Dendritic cell treated with granulocyte-macrophage colony-stimulating factor and Interleukin-4, amounts not matched to agents 40 ng/mL and 50 ng/mL, for 4 days (primary cell): ENCODE measurements at regions not wholly inside any gene's neighbourhood (a gene's known extent, or its start where the extent isn't known, plus 50 kb on each side); places are given as distances from the start of the nearest gene placed in this dataset.

Source experiments
- H3K27ac Mint-ChIP-seq: one replicate; pipeline ENCODE4 v1.8.0; 2022; ENCODE audit warnings: mild to moderate bottlenecking, mixed read lengths
- H3K27me3 Mint-ChIP-seq: one replicate; pipeline ENCODE4 v1.8.0; 2022; ENCODE audit warnings: mild to moderate bottlenecking, mixed read lengths
- H3K36me3 Mint-ChIP-seq: one replicate; pipeline ENCODE4 v1.8.0; 2022; ENCODE audit warnings: low read depth, mixed read lengths
- H3K4me1 Mint-ChIP-seq: one replicate; pipeline ENCODE4 v1.8.0; 2022; ENCODE audit warnings: low read depth, mixed read lengths
- H3K4me3 Mint-ChIP-seq: one replicate; pipeline ENCODE4 v1.8.0; 2022; ENCODE audit warnings: mild to moderate bottlenecking, moderate library complexity, mixed read lengths
- H3K9me3 Mint-ChIP-seq: one replicate; pipeline ENCODE4 v1.8.0; 2022; ENCODE audit warnings: mixed read lengths
- intact Hi-C: fragments of 100-400 bp; cut with micrococcal nuclease; formaldehyde crosslinking; loops from one replicate; pipeline ENCODE4 v1.15.0; 2022

DNA sequence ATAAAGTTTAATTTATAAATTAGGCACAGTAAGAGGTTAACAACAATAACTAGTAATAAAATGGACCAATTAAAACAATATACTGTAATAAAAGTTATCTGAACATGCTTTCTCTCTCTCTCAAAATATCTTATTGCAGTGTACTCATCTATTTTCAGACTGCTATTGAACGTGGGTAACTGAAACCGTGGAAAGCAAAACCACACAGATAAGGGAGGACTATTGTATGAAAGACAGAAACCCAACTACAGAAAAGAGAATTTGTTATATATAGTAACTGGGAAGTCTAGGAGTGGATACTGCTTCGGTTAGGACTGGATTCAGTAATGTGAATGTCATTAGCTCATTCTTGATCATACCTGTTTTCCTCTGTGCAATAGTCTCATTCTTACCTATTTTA is 119.3 kb upstream of the DAZL start:
- peaks cover 20% of the 10 kb centered on the region for H3K9me3 Mint-ChIP-seq
- H3K4me1 Mint-ChIP-seq, result no peaks in the 10 kb centered on the region
- intact Hi-C loops, result no loop called here
- H3K4me3 Mint-ChIP-seq, result no peak overlapping the region
- H3K36me3 Mint-ChIP-seq, result no peaks in the 10 kb centered on the region
- H3K27ac Mint-ChIP-seq, result no peak overlapping the region
- H3K27me3 Mint-ChIP-seq, result no peaks in the 10 kb centered on the region

GRCh38 chr3:16725972-16726371 is 120.7 kb upstream of the DAZL start:
- peaks cover 20% of the 10 kb centered on the region for H3K9me3 Mint-ChIP-seq
- no peaks in the 10 kb centered on the region for H3K27me3 Mint-ChIP-seq
- H3K27ac Mint-ChIP-seq, result no peak overlapping the region
- intact Hi-C loops, result no loop called here
- H3K4me1 Mint-ChIP-seq, result no peaks in the 10 kb centered on the region
- no peaks in the 10 kb centered on the region for H3K36me3 Mint-ChIP-seq
- H3K4me3 Mint-ChIP-seq, result no peak overlapping the region

DNA sequence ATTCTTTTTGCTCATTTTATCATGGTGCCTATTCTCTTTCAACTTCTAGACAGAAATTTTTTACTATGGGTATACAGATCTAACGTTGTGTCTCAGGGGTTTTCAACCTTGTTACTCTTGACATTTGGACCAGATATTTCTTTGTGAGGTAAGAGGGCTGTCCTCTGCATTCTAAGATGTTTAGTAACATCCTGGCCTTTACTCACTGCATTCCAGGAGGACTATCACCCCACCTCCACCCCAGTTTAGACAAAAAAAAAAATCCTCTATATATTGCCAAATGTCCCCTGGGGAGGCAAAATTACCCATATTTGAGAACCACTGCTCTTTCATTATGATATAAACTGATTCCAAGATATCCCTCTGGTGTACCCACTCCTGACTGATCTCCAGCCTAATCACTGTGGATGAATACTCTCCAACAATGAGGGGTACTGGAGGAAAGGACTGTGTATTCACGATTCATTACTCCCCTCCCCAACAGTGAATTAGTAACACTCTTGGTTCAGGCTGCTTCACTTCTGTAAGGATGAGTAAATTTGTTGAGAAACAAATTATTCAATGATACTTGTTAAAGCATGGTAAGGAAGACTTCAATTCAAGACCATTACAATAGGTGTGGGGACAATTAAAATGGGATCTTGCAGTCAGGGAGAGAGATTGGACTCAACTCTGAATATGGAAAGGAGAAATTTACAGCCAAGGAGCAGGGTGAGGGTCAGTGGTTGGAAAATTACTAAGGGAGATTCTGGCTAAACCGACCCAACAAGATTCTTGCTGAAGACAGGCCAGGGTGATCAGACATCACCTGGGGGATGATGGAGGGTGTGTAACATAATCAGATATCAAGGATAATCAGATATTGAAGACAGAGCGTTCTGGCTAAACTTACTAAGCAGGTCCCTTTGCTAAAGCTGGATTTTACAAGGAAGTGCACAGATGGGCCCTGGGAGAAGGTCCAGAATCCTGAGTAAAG is 123.8 kb upstream of the DAZL start:
- H3K9me3 Mint-ChIP-seq, result peaks cover 43% of the 10 kb centered on the region
- no peaks in the 10 kb centered on the region for H3K27me3 Mint-ChIP-seq
- intact Hi-C loops, result no loop called here
- no peak overlapping the region for H3K4me3 Mint-ChIP-seq
- no peak overlapping the region for H3K27ac Mint-ChIP-seq
- H3K4me1 Mint-ChIP-seq, result no peaks in the 10 kb centered on the region
- no peaks in the 10 kb centered on the region for H3K36me3 Mint-ChIP-seq

GRCh38 chr3:16738451-16738850 is 133.2 kb upstream of the DAZL start:
- intact Hi-C loops, result no loop called here
- no peaks in the 10 kb centered on the region for H3K4me1 Mint-ChIP-seq

GRCh38 chr3:16739541-16740105 is 134.4 kb upstream of the DAZL start:
- no peaks in the 10 kb centered on the region for H3K36me3 Mint-ChIP-seq
- intact Hi-C loops, result no loop called here
- no peaks in the 10 kb centered on the region for H3K27me3 Mint-ChIP-seq

More at GRCh38 chr3:16738451-16738850, 133.2 kb upstream of the DAZL start:
- H3K27me3 Mint-ChIP-seq, result no peaks in the 10 kb centered on the region
- no peak overlapping the region for H3K27ac Mint-ChIP-seq
- no peak overlapping the region for H3K4me3 Mint-ChIP-seq
- peaks cover 40% of the 10 kb centered on the region for H3K9me3 Mint-ChIP-seq
- no peaks in the 10 kb centered on the region for H3K36me3 Mint-ChIP-seq

GRCh38 chr3:16740515-16740914 is 135.3 kb upstream of the DAZL start:
- H3K27me3 Mint-ChIP-seq, result no peaks in the 10 kb centered on the region
- H3K36me3 Mint-ChIP-seq, result no peaks in the 10 kb centered on the region
- intact Hi-C loops, result no loop called here
- H3K27ac Mint-ChIP-seq, result no peak overlapping the region
- H3K9me3 Mint-ChIP-seq, result peaks cover 29% of the 10 kb centered on the region
- H3K4me1 Mint-ChIP-seq, result no peaks in the 10 kb centered on the region
- no peak overlapping the region for H3K4me3 Mint-ChIP-seq

More at GRCh38 chr3:16739541-16740105, 134.4 kb upstream of the DAZL start:
- no peak overlapping the region for H3K4me3 Mint-ChIP-seq
- H3K9me3 Mint-ChIP-seq, result peaks cover 32% of the 10 kb centered on the region
- no peaks in the 10 kb centered on the region for H3K4me1 Mint-ChIP-seq
- H3K27ac Mint-ChIP-seq, result no peak overlapping the region

DNA sequence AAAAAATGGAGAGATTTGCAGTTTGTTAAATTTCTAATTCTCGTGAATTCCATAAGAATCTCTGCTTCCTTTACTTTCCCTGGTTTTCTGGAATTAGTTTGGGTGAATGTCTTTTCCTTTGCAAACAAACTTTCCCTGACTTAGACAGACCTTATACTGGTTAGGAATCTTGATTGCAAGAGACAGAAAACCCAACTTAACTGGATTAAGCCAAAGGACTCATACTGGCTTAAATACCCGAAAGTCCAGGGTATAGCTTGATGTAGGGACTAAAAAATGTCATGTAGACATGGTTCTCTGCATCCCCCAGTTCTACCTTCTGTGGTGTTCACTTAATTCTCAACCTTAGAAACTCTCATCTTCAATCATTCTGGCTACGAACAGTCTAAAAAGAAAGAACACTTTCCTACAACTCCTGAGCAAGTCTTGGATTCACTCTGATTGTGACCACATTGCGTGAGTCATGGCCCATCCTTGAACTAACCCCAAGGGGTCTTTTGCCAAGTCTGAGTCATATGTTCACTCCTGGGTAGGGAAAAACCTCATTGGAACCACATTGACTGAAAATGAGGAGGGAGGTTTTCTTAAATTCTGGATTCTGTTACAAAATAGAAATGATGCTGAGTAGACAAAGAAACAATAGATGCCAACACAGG is 136.0 kb upstream of the DAZL start:
- H3K4me3 Mint-ChIP-seq, result no peak overlapping the region
- H3K27ac Mint-ChIP-seq, result no peak overlapping the region
- peaks cover 29% of the 10 kb centered on the region for H3K9me3 Mint-ChIP-seq
- no peaks in the 10 kb centered on the region for H3K36me3 Mint-ChIP-seq
- intact Hi-C loops, result no loop called here
- no peaks in the 10 kb centered on the region for H3K4me1 Mint-ChIP-seq
- peaks cover 1% of the 10 kb centered on the region for H3K27me3 Mint-ChIP-seq

- Mint-ChIP-seq H3K27me3 (peaks cover 1% of the 10 kb centered on the region), H3K27ac (no peak overlapping the region), H3K4me3 (no peak overlapping the region), H3K9me3 (peaks cover 29% of the 10 kb centered on the region), H3K4me1 (no peaks in the 10 kb centered on the region), H3K36me3 (no peaks in the 10 kb centered on the region)
- intact Hi-C loops, result no loop called here
These were observed 136.7 kb upstream of the DAZL start for GRCh38 chr3:16741890-16742289.

GRCh38 chr3:16743276-16743675 is 138.1 kb upstream of the DAZL start:
- peaks cover 1% of the 10 kb centered on the region for H3K27me3 Mint-ChIP-seq
- no peak overlapping the region for H3K27ac Mint-ChIP-seq
- H3K4me3 Mint-ChIP-seq, result no peak overlapping the region
- H3K4me1 Mint-ChIP-seq, result no peaks in the 10 kb centered on the region
- H3K36me3 Mint-ChIP-seq, result no peaks in the 10 kb centered on the region
- peaks cover 29% of the 10 kb centered on the region for H3K9me3 Mint-ChIP-seq
- intact Hi-C loops, result no loop called here

GRCh38 chr3:16759227-16759903 is 125.4 kb upstream of the PLCL2 start:
- H3K27me3 Mint-ChIP-seq, result no peaks in the 10 kb centered on the region
- no peak overlapping the region for H3K27ac Mint-ChIP-seq
- intact Hi-C loops, result no loop called here
- H3K4me1 Mint-ChIP-seq, result peaks cover 6% of the 10 kb centered on the region
- no peaks in the 10 kb centered on the region for H3K36me3 Mint-ChIP-seq
- H3K4me3 Mint-ChIP-seq, result no peak overlapping the region
- H3K9me3 Mint-ChIP-seq, result peaks cover 15% of the 10 kb centered on the region

- no peaks in the 10 kb centered on the region for H3K36me3 Mint-ChIP-seq
- H3K27me3 Mint-ChIP-seq, result no peaks in the 10 kb centered on the region
- H3K9me3 Mint-ChIP-seq, result peaks cover 5% of the 10 kb centered on the region
- H3K4me1 Mint-ChIP-seq, result peaks cover 6% of the 10 kb centered on the region
- intact Hi-C loops, result no loop called here
- H3K27ac Mint-ChIP-seq, result no peak overlapping the region
- H3K4me3 Mint-ChIP-seq, result no peak overlapping the region
These were observed 123.2 kb upstream of the PLCL2 start for GRCh38 chr3:16761571-16761970.

DNA sequence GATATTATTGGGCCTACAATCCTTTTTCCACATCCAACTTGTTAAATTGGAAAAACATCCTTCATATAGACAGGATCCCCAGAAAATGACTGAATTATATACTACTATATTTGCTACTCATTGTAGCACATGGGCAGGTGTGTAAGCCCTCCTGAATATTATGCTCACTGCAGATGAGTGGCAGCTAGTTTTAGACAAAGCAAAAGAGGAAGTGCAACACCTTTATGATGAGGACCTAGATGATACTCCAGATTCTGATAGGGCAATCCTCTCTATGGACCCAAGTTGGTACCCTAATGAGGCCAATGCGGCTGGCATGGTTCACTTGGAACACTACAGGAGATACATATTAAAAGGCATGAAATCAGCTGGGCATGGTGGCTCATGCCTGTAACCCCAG is 119.1 kb upstream of the PLCL2 start:
- intact Hi-C loops, result no loop called here
- Mint-ChIP-seq H3K4me1 (peaks cover 22% of the 10 kb centered on the region), H3K27me3 (no peaks in the 10 kb centered on the region), H3K36me3 (no peaks in the 10 kb centered on the region), H3K9me3 (no peaks in the 10 kb centered on the region), H3K27ac (no peak overlapping the region), H3K4me3 (no peak overlapping the region)

- intact Hi-C loops, result no loop called here
- Mint-ChIP-seq H3K4me1 (peaks cover 21% of the 10 kb centered on the region), H3K9me3 (no peaks in the 10 kb centered on the region), H3K4me3 (no peak overlapping the region), H3K27me3 (no peaks in the 10 kb centered on the region), H3K27ac (no peak overlapping the region), H3K36me3 (no peaks in the 10 kb centered on the region)
These were observed 117.7 kb upstream of the PLCL2 start for GRCh38 chr3:16767006-16767405.

- no peaks in the 10 kb centered on the region for H3K27me3 Mint-ChIP-seq
- intact Hi-C loops, result no loop called here
- no peak overlapping the region for H3K4me3 Mint-ChIP-seq
- H3K36me3 Mint-ChIP-seq, result no peaks in the 10 kb centered on the region
- H3K4me1 Mint-ChIP-seq, result peaks cover 16% of the 10 kb centered on the region
- H3K9me3 Mint-ChIP-seq, result no peaks in the 10 kb centered on the region
- no peak overlapping the region for H3K27ac Mint-ChIP-seq
These were observed 116.7 kb upstream of the PLCL2 start for GRCh38 chr3:16768014-16768413.
